ENCODE measurements at regions not wholly inside any gene's neighbourhood (a gene's known extent, or its start where the extent isn't known, plus 50 kb on each side); places are given as distances from the start of the nearest gene placed in this dataset.

- TF ChIP-seq CTCF (IDR thresholded peaks at IDR 0.05; ENCODE audit: low read depth, low read length, missing input control) (no peak), SP1 (IDR thresholded peaks at IDR 0.05) (no peak), ZBTB33 (IDR thresholded peaks at IDR 0.05) (no peak), MAX (IDR thresholded peaks at IDR 0.05) (no peak), EGR1 (IDR thresholded peaks at IDR 0.05; ENCODE audit: low read depth in 2 of 2) (no peak), GABPA (IDR thresholded peaks at IDR 0.05 in 1 of 2, conservative IDR thresholded peaks at IDR 0.05 in 1 of 2) (no peak)
These were observed 190.8 kb upstream of the LPP start for GRCh38 chr3:187963003-187963676.

All from liver (tissue), 3 donors.